HG02798 (cell line): ENCODE measurements at regions not wholly inside any gene's neighbourhood (a gene's known extent, or its start where the extent isn't known, plus 50 kb on each side); places are given as distances from the start of the nearest gene placed in this dataset.
A peak's percentile ranks its signal among the peaks of the same experiment; 100 is the strongest.

Experiments used
- ATAC-seq: cut with Tn5 transposase; IDR thresholded peaks from one replicate; pipeline ENCODE4 v1.9.1; 2021; ENCODE audit warnings: mild to moderate bottlenecking; ENCODE audit not compliant: unreplicated experiment, poor library complexity

DNA sequence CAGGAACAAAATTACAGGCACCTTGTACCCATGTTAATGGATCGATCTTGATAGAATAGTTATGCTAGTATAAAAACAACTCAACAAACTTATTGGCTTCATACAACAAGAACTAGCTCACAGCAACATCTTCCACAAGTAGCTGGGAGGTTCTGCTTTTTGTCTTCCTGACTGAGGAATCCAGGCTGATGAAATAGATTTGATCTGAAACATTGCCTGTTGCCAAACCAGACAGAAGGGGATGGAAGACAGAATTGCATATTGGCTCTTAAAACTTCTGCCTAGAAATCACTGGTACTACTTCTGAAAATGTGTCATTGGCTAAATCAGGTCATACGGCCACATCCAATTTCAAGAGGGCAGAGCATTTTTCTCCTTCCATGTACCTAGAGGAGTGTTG lies 267.3 kb downstream of the RFC3 start:
- ATAC-seq, result no peak

DNA sequence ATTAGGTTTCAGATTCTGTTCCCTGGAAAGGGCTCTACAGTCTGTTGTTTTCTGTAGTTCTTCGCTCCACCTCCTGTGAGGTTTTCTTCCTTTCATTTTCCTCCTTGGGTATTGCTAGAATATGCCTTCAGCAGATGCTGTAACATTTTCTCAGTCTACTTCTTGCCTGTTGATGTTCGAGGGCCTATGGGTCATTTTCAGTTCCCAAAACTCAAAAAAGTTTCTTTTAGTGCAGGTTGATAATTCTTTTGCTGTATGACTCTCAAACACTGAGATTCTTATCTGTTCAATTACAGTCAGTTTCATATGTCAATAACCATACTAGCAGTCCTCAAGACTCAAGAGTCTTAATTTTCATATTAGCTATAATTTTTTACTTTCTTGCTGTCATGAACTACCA lies 268.3 kb downstream of the RFC3 start:
- peak; percentile 75 for ATAC-seq

DNA sequence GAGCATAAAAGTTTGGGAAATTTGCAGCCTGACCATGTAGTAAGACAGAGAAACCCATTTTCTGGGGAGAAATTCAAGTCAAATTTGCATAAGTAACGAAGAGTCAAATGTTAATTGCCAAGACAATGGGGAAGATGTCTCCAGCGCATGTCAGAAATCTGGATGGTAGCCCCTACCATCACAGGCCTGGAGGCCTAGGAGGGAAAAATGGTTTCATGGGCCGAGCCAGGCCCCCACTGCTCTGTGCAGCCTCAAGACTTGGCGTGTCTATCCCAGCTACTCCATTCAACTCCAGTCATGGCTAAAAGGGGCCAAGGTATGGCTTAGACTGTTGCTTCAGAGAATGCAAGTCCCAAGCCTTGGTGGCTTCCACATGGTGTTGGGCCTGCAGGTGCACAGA lies 269.8 kb downstream of the RFC3 start:
- ATAC-seq, result no peak

DNA sequence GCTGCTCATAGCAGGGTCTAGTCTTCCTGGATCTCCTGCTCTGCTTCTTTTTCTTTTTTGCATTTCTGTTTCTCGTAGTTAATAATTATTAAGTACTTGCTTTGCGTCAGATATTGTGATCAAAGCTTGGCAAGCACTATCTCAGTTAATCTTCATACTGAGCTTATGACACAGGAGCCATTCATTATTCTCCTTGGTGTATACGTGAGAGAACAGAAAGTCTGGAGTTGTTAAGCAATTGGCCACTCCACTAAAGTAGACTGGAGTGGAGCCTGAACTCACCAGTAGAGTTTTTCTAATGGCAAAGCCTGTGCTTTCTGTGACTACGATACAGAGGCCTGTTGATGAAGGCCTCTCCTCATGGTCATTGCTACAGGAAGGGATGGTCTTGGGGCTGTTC lies 285.9 kb downstream of the RFC3 start:
- no peak for ATAC-seq

GRCh38 chr13:34104853-34105252 lies 286.9 kb downstream of the RFC3 start:
- ATAC-seq, result no peak

- no peak for ATAC-seq
Observed at GRCh38 chr13:34107806-34108205, 289.9 kb downstream of the RFC3 start.

GRCh38 chr13:34108410-34108809 lies 290.5 kb downstream of the RFC3 start:
- ATAC-seq, result no peak

DNA sequence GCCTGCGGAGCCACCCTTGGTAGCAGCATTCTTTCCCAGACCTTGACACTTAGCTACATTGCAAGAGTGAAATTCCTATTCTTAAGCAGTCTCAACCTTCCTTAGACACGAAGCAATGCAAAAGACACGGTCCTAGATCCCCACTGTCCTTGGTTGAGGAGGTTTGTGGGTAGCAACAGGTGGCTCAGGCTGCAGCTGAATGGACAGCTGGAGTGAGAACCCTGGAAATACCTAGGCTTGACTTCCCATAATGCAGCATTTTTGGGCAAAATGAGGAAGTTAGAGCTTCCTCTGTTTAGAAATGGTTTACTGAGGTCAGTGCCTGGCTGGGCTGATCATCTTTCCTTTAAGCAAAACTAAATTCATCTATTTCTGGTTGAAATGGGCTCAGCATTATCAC lies 296.6 kb downstream of the RFC3 start:
- ATAC-seq, result no peak

GRCh38 chr13:34116651-34117050 lies 298.7 kb downstream of the RFC3 start:
- ATAC-seq, result no peak

DNA sequence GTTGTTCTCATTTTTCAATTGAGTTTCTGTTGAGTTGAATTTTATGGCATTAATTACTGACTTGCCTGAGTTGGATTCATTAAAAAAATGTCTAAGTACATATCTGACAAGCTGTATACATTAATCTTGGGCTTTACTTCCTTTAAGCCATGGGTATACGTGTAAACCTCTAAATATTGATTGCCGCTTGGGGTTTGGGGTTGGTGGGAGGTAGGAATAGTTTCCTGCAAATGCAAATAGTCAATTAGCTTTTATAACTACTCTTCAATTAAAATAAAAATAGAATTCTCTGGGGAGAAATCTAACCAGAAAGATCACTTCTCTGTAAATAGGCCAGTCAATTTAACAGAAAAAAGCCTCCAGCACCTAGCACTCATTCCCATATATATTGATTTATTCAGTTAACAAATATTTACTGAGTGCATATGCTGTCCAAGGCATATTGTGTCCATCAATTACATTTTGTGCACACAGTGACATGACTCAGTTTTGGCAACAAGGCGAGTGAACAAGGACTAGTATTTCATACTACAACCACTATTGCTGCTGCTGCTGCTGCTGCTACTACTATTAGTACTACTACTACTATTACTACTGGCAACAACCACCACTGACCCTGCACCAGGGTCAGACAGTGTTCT lies 306.8 kb downstream of the RFC3 start:
- no peak for ATAC-seq

- no peak for ATAC-seq
Observed at GRCh38 chr13:34127523-34127922, 309.6 kb downstream of the RFC3 start.

DNA sequence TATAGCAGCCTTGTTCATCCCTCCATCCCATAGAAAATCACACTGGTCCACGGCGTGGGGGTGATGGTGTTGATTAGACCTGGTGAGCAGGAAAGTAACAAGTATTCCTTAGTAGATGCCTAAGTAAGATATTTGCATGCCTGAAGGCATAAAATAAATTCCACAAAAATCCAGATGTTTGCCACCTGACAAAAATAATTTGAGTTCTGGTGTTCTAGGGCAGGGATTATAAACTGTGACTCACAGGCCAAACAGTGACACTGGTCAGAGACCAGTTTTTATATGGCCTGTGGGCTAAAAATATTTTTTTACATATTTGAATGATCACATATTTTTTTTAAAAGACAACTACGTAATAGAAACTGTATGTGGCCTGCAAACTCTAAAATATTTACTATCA lies 310.7 kb downstream of the RFC3 start:
- no peak for ATAC-seq

DNA sequence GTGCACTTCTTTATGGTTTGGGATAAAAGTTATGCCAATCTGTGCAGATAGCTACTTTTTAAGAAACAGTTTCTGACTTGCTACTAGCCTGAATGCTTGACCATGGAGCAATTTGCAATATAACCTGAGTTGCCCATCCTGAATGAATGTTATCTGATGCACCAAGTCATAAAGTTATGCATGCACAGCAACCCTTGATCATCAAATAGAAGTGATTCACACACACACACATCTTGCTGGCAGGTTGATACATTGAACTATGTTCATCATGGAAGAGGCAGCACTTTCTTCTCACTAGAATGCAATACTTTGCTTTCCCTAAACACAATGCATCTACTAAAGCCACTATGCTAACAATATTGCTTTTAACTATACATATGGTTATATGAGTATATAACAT lies 311.5 kb downstream of the RFC3 start:
- no peak for ATAC-seq

- ATAC-seq, result no peak
Observed at GRCh38 chr13:34137200-34137599, 319.3 kb downstream of the RFC3 start.

DNA sequence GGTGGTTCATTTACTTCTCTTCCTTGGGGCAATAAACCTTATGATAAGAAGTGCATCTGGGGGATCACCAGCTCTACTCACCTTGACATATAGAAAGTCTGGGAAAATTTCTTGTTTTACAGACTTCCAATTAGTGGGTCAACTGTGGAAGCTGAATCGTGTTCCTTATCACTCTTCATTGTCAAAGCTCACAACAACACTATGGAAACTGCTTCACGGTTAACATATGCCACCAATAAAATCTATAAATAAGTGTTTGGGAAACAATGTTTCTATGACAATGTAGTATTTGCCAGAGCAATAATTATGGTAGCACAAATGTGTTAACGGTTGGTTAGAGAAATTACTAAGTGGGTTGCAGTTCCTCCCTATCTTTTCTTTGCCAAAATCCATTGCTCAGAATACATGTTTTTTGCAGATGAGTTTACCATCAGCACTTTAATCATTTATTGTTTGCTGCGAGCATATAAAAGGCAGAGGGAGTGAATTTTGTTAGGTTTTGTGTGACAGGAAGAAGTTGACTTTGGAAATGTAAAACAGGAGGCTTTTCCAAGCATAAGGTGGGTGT lies 321.8 kb downstream of the RFC3 start:
- ATAC-seq, result no peak

DNA sequence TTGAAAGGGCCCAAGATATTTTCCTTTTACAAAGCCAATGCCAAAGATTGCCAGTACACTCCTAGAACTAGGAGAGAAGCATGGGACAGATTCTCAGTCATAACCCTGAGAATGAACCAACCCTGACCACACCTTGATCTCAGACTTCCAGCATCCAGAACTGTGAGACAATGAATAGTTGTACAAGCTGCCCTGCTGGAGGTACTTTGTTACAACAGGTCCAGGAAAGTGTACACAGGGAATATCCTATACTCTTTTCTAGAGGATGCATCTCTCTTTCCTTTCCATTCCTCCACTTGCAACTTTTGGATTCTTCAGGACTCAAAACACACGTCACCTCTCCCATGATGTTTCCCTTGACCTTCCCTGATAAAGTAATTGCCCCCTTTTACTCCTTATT lies 325.7 kb downstream of the RFC3 start:
- ATAC-seq, result no peak

GRCh38 chr13:34144142-34144541 lies 326.2 kb downstream of the RFC3 start:
- ATAC-seq, result no peak

DNA sequence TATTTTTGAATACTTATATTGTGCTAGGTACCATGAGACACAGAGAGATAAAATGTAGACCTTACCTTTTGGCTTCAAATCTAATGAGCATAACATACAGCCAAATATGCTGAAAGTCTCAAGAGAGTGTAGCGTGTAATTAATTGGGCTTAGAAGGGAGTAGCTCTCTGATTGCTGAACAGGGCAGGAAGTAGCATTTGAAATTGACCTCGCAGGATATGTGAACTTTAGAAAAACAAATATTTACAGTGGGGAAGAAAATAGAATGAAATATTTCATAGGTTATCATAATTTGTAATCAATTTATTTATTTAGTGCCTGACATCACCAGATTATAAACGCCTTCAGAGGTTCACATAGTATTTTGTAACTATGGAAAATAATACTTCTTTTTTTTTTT lies 327.1 kb downstream of the RFC3 start:
- ATAC-seq, result no peak

DNA sequence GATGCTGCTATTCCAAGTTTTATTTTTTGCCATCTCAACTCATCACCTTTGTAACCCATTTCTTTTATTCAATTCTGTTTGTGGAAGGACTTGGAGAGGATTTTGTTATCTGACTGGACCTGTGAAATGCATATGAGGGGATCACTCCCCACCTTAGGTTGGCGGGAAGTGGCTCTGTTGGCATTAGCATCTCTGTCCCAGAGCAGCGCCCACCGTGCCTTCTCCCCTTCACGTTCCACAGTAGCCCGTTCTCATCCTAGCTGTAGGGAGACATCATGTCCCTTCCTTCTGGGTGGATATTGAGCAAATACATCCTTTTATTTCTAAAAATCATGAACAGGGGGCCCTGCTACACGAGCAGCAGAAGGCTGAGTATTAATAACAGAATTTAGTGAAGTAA lies 330.4 kb downstream of the RFC3 start:
- no peak for ATAC-seq

- no peak for ATAC-seq
Observed at GRCh38 chr13:34151885-34152284, 333.9 kb downstream of the RFC3 start.

GRCh38 chr13:34152409-34152808 lies 334.5 kb downstream of the RFC3 start:
- no peak for ATAC-seq

DNA sequence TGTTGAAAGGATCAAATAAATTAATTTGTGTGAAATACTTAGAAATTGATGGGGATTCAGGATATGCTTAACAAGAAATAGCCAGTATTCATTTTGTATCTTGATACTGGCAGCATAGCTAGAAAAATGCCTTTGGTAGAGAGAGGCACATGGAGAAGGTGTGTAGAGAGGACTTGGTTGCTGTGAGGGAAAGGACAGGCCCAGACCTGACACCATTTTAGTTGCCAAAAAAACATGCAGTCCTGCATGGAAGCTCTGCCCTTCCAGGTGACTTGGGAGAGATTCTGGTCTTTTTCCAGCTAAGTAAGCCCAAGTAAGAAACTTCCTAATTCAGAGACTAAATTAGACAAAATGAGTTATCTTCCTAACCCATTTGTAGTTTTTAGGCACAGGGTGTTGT lies 335.0 kb downstream of the RFC3 start:
- no peak for ATAC-seq
